HCT116 (cell line): ENCODE measurements at regions not wholly inside any gene's neighbourhood (a gene's known extent, or its start where the extent isn't known, plus 50 kb on each side); places are given as distances from the start of the nearest gene placed in this dataset.
"Not testable (repeated sequence)": the region's sequence is repeated elsewhere in the genome, so short reads cannot be mapped to it uniquely, and the experiment has no call there.

Source experiments
- ATAC-seq: fragments of 200-7000 bp; cut with Tn5 transposase; 2 replicates; pipeline ENCODE4 v1.9.1; 2020; ENCODE audit warnings: mild to moderate bottlenecking, moderate library complexity
- BruUV-seq: library from RNA; stranded (reverse); fragments of 400-500 nt; replicated peaks from 2 replicates; lab custom pipeline; 2021; lab: Mats Ljungman, UMichigan
- CTCF ChIA-PET: fragments of 300-600 bp; sonication (Branson Sonifier 250); formaldehyde crosslinking; loops from one replicate; lab custom pipeline; 2021; ENCODE audit warnings: antibody characterized with exemption; lab: Charles Lee
- POLR2A ChIA-PET: fragments of 300-600, 350-600 bp; sonication (Branson Sonifier 250); formaldehyde crosslinking; loops from one replicate; lab custom pipeline; 2021; ENCODE audit warnings: antibody characterized with exemption; lab: Charles Lee
- RAD21 ChIA-PET, 2 experiments: fragments of 300-600 bp; sonication (Branson Sonifier 250); formaldehyde crosslinking; loops; one replicate each; lab custom pipeline; 2023; ENCODE audit warnings: low total read pairs in 2 of 2; ENCODE audit not compliant: uncharacterized antibody in 2 of 2, unreplicated experiment in 2 of 2, low non-redundant PET in 1 of 2; lab: Charles Lee
- DNase-seq: peaks from one replicate; pipeline ENCODE4 v3.0.0-alpha.2; 2010; ENCODE audit warnings: low read depth, low spot score
- H2AFZ ChIP-seq: fragments of 200-600 bp; shearing (Covaris generic), sonication (generic); 2 replicates; pipeline ENCODE4 v1.6.1; 2017; ENCODE audit warnings: low read depth, mixed run types, mixed read lengths, antibody characterized with exemption, low read length; ENCODE audit not compliant: poor library complexity, severe bottlenecking
- H3K27ac ChIP-seq: 2 replicates; pipeline ENCODE4 v1.5.1; 2012; ENCODE audit warnings: low read depth, low read length
- H3K27me3 ChIP-seq: fragments of 200-600 bp; sonication (generic); 2 replicates; pipeline ENCODE4 v1.6.1; 2016; ENCODE audit warnings: mixed run types, low read length, mixed read lengths; ENCODE audit not compliant: insufficient read depth
- H3K36me3 ChIP-seq, 2 experiments: fragments of 200-500 bp in 1 of 2; fragments of 200-600 bp in 1 of 2; sonication (Bioruptor generic) in 1 of 2; sonication (generic) in 1 of 2; 2 replicates each; pipeline versions ENCODE4 v1.5.1 to v1.6.1; 2014 to 2016; ENCODE audit warnings: low read length in 2 of 2, inconsistent platforms in 1 of 2, mixed read lengths in 1 of 2, mixed run types in 1 of 2; ENCODE audit not compliant: insufficient read depth in 2 of 2, control insufficient read depth in 1 of 2
- H3K4me1 ChIP-seq, 2 experiments: fragments of 200-600 bp in 1 of 2; sonication (generic) in 1 of 2; 2 replicates each; pipeline versions ENCODE4 v1.5.1 to v1.6.1; 2012 to 2017; ENCODE audit warnings: low read length in 2 of 2, inconsistent platforms in 1 of 2, mild to moderate bottlenecking in 1 of 2, mixed read lengths in 1 of 2, mixed run types in 1 of 2, moderate library complexity in 1 of 2; ENCODE audit not compliant: insufficient read depth in 2 of 2, control insufficient read depth in 1 of 2
- H3K4me2 ChIP-seq: fragments of 200-600 bp; sonication (generic); 2 replicates; pipeline ENCODE4 v1.6.1; 2017; ENCODE audit warnings: mixed run types, low read length, mixed read lengths
- H3K4me3 ChIP-seq, 2 experiments: fragments of 200-600 bp in 1 of 2; sonication (generic) in 1 of 2; replicated peaks in 1 of 2; 2 replicates each; pipeline ENCODE4 v1.5.1; 2011 to 2016; ENCODE audit warnings: low read length in 2 of 2, control low read depth in 1 of 2, low read depth in 1 of 2, mild to moderate bottlenecking in 1 of 2, mixed read lengths in 1 of 2, mixed run types in 1 of 2
- H3K79me2 ChIP-seq: fragments of 200-600 bp; sonication (generic); 2 replicates; pipeline ENCODE4 v1.6.1; 2017; ENCODE audit warnings: mild to moderate bottlenecking, mixed run types, low read length, moderate library complexity, mixed read lengths; ENCODE audit not compliant: insufficient read depth
- H3K9ac ChIP-seq: fragments of 200-600 bp; sonication (generic); 2 replicates; pipeline ENCODE4 v1.6.1; 2016; ENCODE audit warnings: low read length, mixed read lengths
- H3K9me2 ChIP-seq: fragments of 200-600 bp; sonication (generic), shearing (Covaris generic); 2 replicates; pipeline ENCODE4 v1.6.1; 2017; ENCODE audit warnings: mixed run types, mild to moderate bottlenecking, moderate library complexity; ENCODE audit not compliant: insufficient read depth
- H3K9me3 ChIP-seq, 2 experiments: fragments of 200-500 bp in 1 of 2; fragments of 200-600 bp in 1 of 2; sonication (Bioruptor generic) in 1 of 2; sonication (generic) in 1 of 2; 2 replicates each; pipeline ENCODE4 v1.6.1; 2014 to 2017; ENCODE audit warnings: low read length in 2 of 2, mixed read lengths in 2 of 2, inconsistent platforms in 1 of 2, low read depth in 1 of 2, mild to moderate bottlenecking in 1 of 2, mixed run types in 1 of 2, moderate library complexity in 1 of 2; ENCODE audit not compliant: control insufficient read depth in 1 of 2, insufficient read depth in 1 of 2
- H4K20me1 ChIP-seq: fragments of 200-600 bp; sonication (generic), shearing (Covaris generic); 2 replicates; pipeline ENCODE4 v1.6.1; 2017; ENCODE audit warnings: mixed run types, mild to moderate bottlenecking, moderate library complexity; ENCODE audit not compliant: insufficient read depth
- ELF1 ChIP-seq: IDR thresholded peaks from 2 replicates; pipeline ENCODE4 v1.6.1; 2012; ENCODE audit warnings: low read depth, borderline replicate concordance
- EZH2phosphoT487 ChIP-seq: fragments of 200-600 bp; IDR thresholded peaks from 2 replicates; pipeline ENCODE4 v1.6.1; 2018; ENCODE audit warnings: antibody characterized with exemption, borderline replicate concordance
- JUND ChIP-seq: IDR thresholded peaks from 2 replicates; pipeline ENCODE4 v1.6.1; 2012
- POLR2A ChIP-seq: IDR thresholded peaks from 2 replicates; pipeline ENCODE4 v1.7.0; 2011; ENCODE audit warnings: borderline replicate concordance; ENCODE audit not compliant: insufficient read depth, insufficient read length; ENCODE audit errors: extremely low read depth
- RAD21 ChIP-seq: IDR thresholded peaks from 2 replicates; pipeline ENCODE4 v1.6.1; 2012; ENCODE audit warnings: low read depth, mild to moderate bottlenecking
- SP1 ChIP-seq: IDR thresholded peaks from 2 replicates; pipeline ENCODE4 v1.6.1; 2012; ENCODE audit warnings: low read depth
- ZFX ChIP-seq: fragments of 450-650 bp; IDR thresholded peaks from 2 replicates; pipeline ENCODE4 v1.6.1; 2017
- ZNF274 ChIP-seq: fragments of 200-500 bp; sonication (Bioruptor generic); IDR thresholded peaks from 2 replicates; pipeline ENCODE4 v1.6.1; 2014; ENCODE audit warnings: mild to moderate bottlenecking, low read depth, low read length, inconsistent platforms
- intact Hi-C: fragments of 100-400 bp; cut with micrococcal nuclease; formaldehyde crosslinking; loops from 2 replicates; pipeline ENCODE4 v1.10.0; 2022

GRCh38 chr18:54480616-54481015 is 110.4 kb upstream of the DYNAP start:
- Histone ChIP-seq H3K9ac (no peak overlapping the region), H3K4me1 (no peaks in the 10 kb centered on the region), H2AFZ (no peak overlapping the region), H3K4me3 (no peak overlapping the region), H3K4me2 (no peak overlapping the region), H3K27ac (no peak overlapping the region), H3K9me3 (no peaks in the 10 kb centered on the region), H4K20me1 (no peaks in the 10 kb centered on the region), H3K27me3 (no peaks in the 10 kb centered on the region)
- ATAC-seq: no peak
- RAD21 ChIA-PET: no interaction called here
- TF ChIP-seq POLR2A (no peak), ELF1 (no peak), SP1 (no peak), JUND (no peak), EZH2phosphoT487 (no peak), ZFX (no peak), ZNF274 (no peak), RAD21 (no peak)
- TF ChIP-seq, all 23 proteins: peak for 0
- intact Hi-C loops: no loop called here
- ChIA-PET POLR2A (no interaction called here), CTCF (no interaction called here)
- Histone ChIP-seq H3K9me2 (no peaks in the 10 kb centered on the region), H3K36me3 (no peaks in the 10 kb centered on the region), H3K79me2 (no peaks in the 10 kb centered on the region)
- no TSS peak for BruUV-seq
- DNase-seq: no peak

- H3K9me3 ChIP-seq, RAD21 ChIA-PET, CTCF ChIA-PET, ATAC-seq, H3K36me3 ChIP-seq, BruUV-seq, H3K4me3 ChIP-seq, H3K9ac ChIP-seq, DNase-seq, H2AFZ ChIP-seq, intact Hi-C loops, H3K4me2 ChIP-seq, H3K9me2 ChIP-seq, H4K20me1 ChIP-seq, H3K79me2 ChIP-seq, POLR2A ChIA-PET, H3K4me1 ChIP-seq, H3K27me3 ChIP-seq, H3K27ac ChIP-seq: not testable (repeated sequence)
These were observed 88.6 kb upstream of the DYNAP start for GRCh38 chr18:54502451-54502850.
